SH-SY5Y (cell line): ENCODE measurements at regions not wholly inside any gene's neighbourhood (a gene's known extent, or its start where the extent isn't known, plus 50 kb on each side); places are given as distances from the start of the nearest gene placed in this dataset.

Experiments used
- GATA2 ChIP-seq: IDR thresholded peaks from 2 replicates; pipeline ENCODE4 v1.6.1; 2011; ENCODE audit warnings: mild to moderate bottlenecking, low read depth, low read length
- GATA3 ChIP-seq: IDR thresholded peaks from 2 replicates; pipeline ENCODE4 v1.6.1; 2011; ENCODE audit warnings: low read depth, mild to moderate bottlenecking, low read length, moderate library complexity

DNA sequence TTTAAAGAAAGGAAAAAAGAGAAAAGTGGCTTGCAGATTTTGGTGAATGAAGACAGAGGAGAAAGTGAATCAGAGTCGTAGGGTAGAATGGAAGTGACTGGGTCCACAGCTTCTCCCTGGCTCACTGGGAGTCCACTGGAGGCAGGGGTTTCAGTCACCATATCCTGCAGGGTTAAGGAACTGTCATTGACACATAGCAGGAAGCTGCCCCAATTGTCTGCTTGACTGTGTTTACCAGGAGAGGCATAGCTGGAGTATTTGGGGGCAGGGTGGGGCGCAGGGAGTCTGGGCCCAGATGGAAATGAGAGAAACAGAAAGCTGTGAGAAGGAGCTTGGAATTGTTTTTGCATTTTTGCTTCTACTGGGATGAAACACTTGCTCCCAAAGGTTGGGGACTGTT, 228.8 kb upstream of the CSF3R start:
- TF ChIP-seq GATA2, result no peak
- no peak for TF ChIP-seq GATA3
